Right cardiac atrium (tissue), 5 donors: ENCODE measurements at regions not wholly inside any gene's neighbourhood (a gene's known extent, or its start where the extent isn't known, plus 50 kb on each side); places are given as distances from the start of the nearest gene placed in this dataset.
A peak's percentile ranks its signal among the peaks of the same experiment; 100 is the strongest.

Experiments used
- ATAC-seq, 2 donors: fragments of 200-7000 bp; cut with Tn5 transposase; one replicate each; pipeline versions ENCODE4 v1.8.0 to v1.9.1; 2020; ENCODE audit warnings: moderate library complexity in 2 of 2, mild to moderate bottlenecking in 1 of 2
- DNase-seq, 3 donors: peaks; one replicate each; pipeline ENCODE4 v3.0.0-alpha.2; 2020
- H3K27ac ChIP-seq: one replicate; pipeline ENCODE4 v1.5.1; 2013; ENCODE audit warnings: mild to moderate bottlenecking, low read length, control low read depth, moderate library complexity
- H3K27me3 ChIP-seq: one replicate; pipeline ENCODE4 v1.6.1; 2013; ENCODE audit not compliant: control insufficient read depth, insufficient read depth
- H3K4me1 ChIP-seq: one replicate; pipeline ENCODE4 v1.6.1; 2013; ENCODE audit warnings: low read length; ENCODE audit not compliant: control insufficient read depth, insufficient read depth
- H3K4me3 ChIP-seq: one replicate; pipeline ENCODE4 v1.5.1; 2013; ENCODE audit warnings: low read length, control low read depth
- H3K9me3 ChIP-seq: one replicate; pipeline ENCODE4 v1.6.1; 2013; ENCODE audit warnings: low read length; ENCODE audit not compliant: control insufficient read depth
- WGBS: extraction: QIAGEN DNeasy Blood & Tissue Kit; methylation state at CpG from one replicate; pipeline ENCODE4 v1.1.7; 2013; 5-methylcytosine and 5-hydroxymethylcytosine counted together
- intact Hi-C, 4 donors: fragments of 100-400 bp; cut with DNase I; formaldehyde crosslinking; loops; one replicate each; pipeline versions ENCODE4 v1.11.0 to v1.14.0; 2022 to 2023
- donor health status: healthy with polysubstance abuse.
- donor health status: DM: no; HTN: yes; CAD: no.
- donor health status: DM: no; HTN: no; CAD: no.
- donor health status: DM: no; HTN: yes; CAD: no; lungs with severe emphysema.
- donor health status: DM: yes; HTN: yes; CAD: no.

- H3K9me3 ChIP-seq, result no peaks in the 10 kb centered on the region
- DNase-seq (no peak), ATAC-seq (no peak)
- no peak overlapping the region for H3K4me3 ChIP-seq
- H3K4me1 ChIP-seq, result no peaks in the 10 kb centered on the region
- 93% methylated on average over 1 of the region's 1 CpG for WGBS
- intact Hi-C loops, result no loop called here
- H3K27ac ChIP-seq, result no peak overlapping the region
- no peaks in the 10 kb centered on the region for H3K27me3 ChIP-seq
Observed at GRCh38 chr12:66733321-66733720, 54.4 kb upstream of the GRIP1 start.

- Histone ChIP-seq H3K4me1 (no peaks in the 10 kb centered on the region), H3K27me3 (no peaks in the 10 kb centered on the region), H3K27ac (no peak overlapping the region), H3K9me3 (no peaks in the 10 kb centered on the region), H3K4me3 (no peak overlapping the region)
- DNase-seq, result no peak
- intact Hi-C loops, result no loop called here
- ATAC-seq, result no peak
- WGBS, result 68% methylated on average over 4 of the region's 4 CpGs
Observed at GRCh38 chr12:66733839-66734238, 55.0 kb upstream of the GRIP1 start.

GRCh38 chr12:66735275-66735674, 56.4 kb upstream of the GRIP1 start:
- ATAC-seq (no peak), DNase-seq (no peak)
- no peak overlapping the region for H3K27ac ChIP-seq
- 84% methylated on average over 4 of the region's 4 CpGs for WGBS
- H3K4me3 ChIP-seq, result no peak overlapping the region
- no peaks in the 10 kb centered on the region for H3K9me3 ChIP-seq
- intact Hi-C loops, result no loop called here
- H3K27me3 ChIP-seq, result no peaks in the 10 kb centered on the region
- H3K4me1 ChIP-seq, result no peaks in the 10 kb centered on the region

GRCh38 chr12:66736931-66737330, 58.1 kb upstream of the GRIP1 start:
- Histone ChIP-seq H3K4me1 (no peaks in the 10 kb centered on the region), H3K27me3 (no peaks in the 10 kb centered on the region), H3K9me3 (no peaks in the 10 kb centered on the region), H3K27ac (no peak overlapping the region), H3K4me3 (no peak overlapping the region)
- WGBS, result 84% methylated on average over 4 of the region's 4 CpGs
- ATAC-seq (no peak), DNase-seq (no peak)
- intact Hi-C loops, result no loop called here

- 57% methylated on average over 1 of the region's 1 CpG for WGBS
- H3K4me1 ChIP-seq, result no peaks in the 10 kb centered on the region
- H3K27me3 ChIP-seq, result no peaks in the 10 kb centered on the region
- no peak overlapping the region for H3K4me3 ChIP-seq
- intact Hi-C loops, result no loop called here
- no peaks in the 10 kb centered on the region for H3K9me3 ChIP-seq
- DNase-seq, result no peak
- no peak for ATAC-seq
- H3K27ac ChIP-seq, result no peak overlapping the region
Observed at GRCh38 chr12:66739266-66739665, 60.4 kb upstream of the GRIP1 start.

- intact Hi-C loops, result no loop called here
- WGBS, result 32% methylated on average over 4 of the region's 4 CpGs
- DNase-seq (no peak), ATAC-seq (peak in 1 of 2 donors; percentile 50)
- Histone ChIP-seq H3K9me3 (no peaks in the 10 kb centered on the region), H3K4me3 (no peak overlapping the region), H3K27ac (no peak overlapping the region), H3K27me3 (no peaks in the 10 kb centered on the region), H3K4me1 (no peaks in the 10 kb centered on the region)
Observed at GRCh38 chr12:66739940-66740651, 61.2 kb upstream of the GRIP1 start.

- no peak for DNase-seq
- no peaks in the 10 kb centered on the region for H3K4me1 ChIP-seq
- no peak overlapping the region for H3K4me3 ChIP-seq
- no peak overlapping the region for H3K27ac ChIP-seq
- no peaks in the 10 kb centered on the region for H3K9me3 ChIP-seq
- H3K27me3 ChIP-seq, result no peaks in the 10 kb centered on the region
- ATAC-seq, result no peak
- intact Hi-C loops, result no loop called here
- WGBS, result 51% methylated on average over 2 of the region's 2 CpGs
Observed at GRCh38 chr12:66740732-66741131, 61.9 kb upstream of the GRIP1 start.

- Histone ChIP-seq H3K27me3 (no peaks in the 10 kb centered on the region), H3K9me3 (no peaks in the 10 kb centered on the region), H3K4me3 (no peak overlapping the region), H3K27ac (no peak overlapping the region), H3K4me1 (no peaks in the 10 kb centered on the region)
- ATAC-seq (no peak), DNase-seq (no peak)
- intact Hi-C loops, result no loop called here
Observed at GRCh38 chr12:66741919-66742318, 63.0 kb upstream of the GRIP1 start.

- Histone ChIP-seq H3K27ac (no peak overlapping the region), H3K4me1 (no peaks in the 10 kb centered on the region), H3K27me3 (no peaks in the 10 kb centered on the region), H3K4me3 (no peak overlapping the region), H3K9me3 (no peaks in the 10 kb centered on the region)
- no peak for ATAC-seq
- no peak for DNase-seq
- intact Hi-C loops, result no loop called here
- 85% methylated on average over 2 of the region's 2 CpGs for WGBS
Observed at GRCh38 chr12:66742508-66743367, 63.9 kb upstream of the GRIP1 start.

- no peaks in the 10 kb centered on the region for H3K27me3 ChIP-seq
- intact Hi-C loops, result no loop called here
- H3K9me3 ChIP-seq, result no peaks in the 10 kb centered on the region
- H3K4me3 ChIP-seq, result no peak overlapping the region
- DNase-seq (no peak), ATAC-seq (no peak)
- WGBS, result 56% methylated on average over 3 of the region's 3 CpGs
- no peak overlapping the region for H3K27ac ChIP-seq
- H3K4me1 ChIP-seq, result no peaks in the 10 kb centered on the region
Observed at GRCh38 chr12:66744461-66744860, 65.6 kb upstream of the GRIP1 start.

GRCh38 chr12:66744956-66745383, 66.1 kb upstream of the GRIP1 start:
- DNase-seq (no peak), ATAC-seq (no peak)
- intact Hi-C loops, result no loop called here
- WGBS, result 55% methylated on average over 3 of the region's 3 CpGs
- no peak overlapping the region for H3K27ac ChIP-seq
- no peaks in the 10 kb centered on the region for H3K4me1 ChIP-seq
- no peak overlapping the region for H3K4me3 ChIP-seq
- H3K9me3 ChIP-seq, result no peaks in the 10 kb centered on the region
- H3K27me3 ChIP-seq, result no peaks in the 10 kb centered on the region
